ENCODE measurements at regions not wholly inside any gene's neighbourhood (a gene's known extent, or its start where the extent isn't known, plus 50 kb on each side); places are given as distances from the start of the nearest gene placed in this dataset.

- no peak for DNase-seq (ENCODE audit: low read depth in 2 of 2)
Observed at GRCh38 chr10:94043431-94043990, 49.8 kb downstream of the PLCE1 start.

- DNase-seq (ENCODE audit: low read depth in 2 of 2): no peak
Observed at GRCh38 chr10:94046098-94046497, 52.4 kb downstream of the PLCE1 start.

- no peak for DNase-seq (ENCODE audit: low read depth in 2 of 2)
Observed at GRCh38 chr10:94047293-94047692, 53.6 kb downstream of the PLCE1 start.

- DNase-seq (ENCODE audit: low read depth in 2 of 2): no peak
Observed at GRCh38 chr10:94049911-94050310, 56.2 kb downstream of the PLCE1 start.

GRCh38 chr10:94052281-94052680 is 58.5 kb downstream of the PLCE1 start:
- DNase-seq (ENCODE audit: low read depth in 2 of 2): no peak

- DNase-seq (ENCODE audit: low read depth in 2 of 2): no peak
Observed at GRCh38 chr10:94052866-94053791, 59.4 kb downstream of the PLCE1 start.

- no peak for DNase-seq (ENCODE audit: low read depth in 2 of 2)
Observed at GRCh38 chr10:94059178-94059883, 65.6 kb downstream of the PLCE1 start.

- no peak for DNase-seq (ENCODE audit: low read depth in 2 of 2)
Observed at GRCh38 chr10:94061026-94061425, 67.3 kb downstream of the PLCE1 start.

- no peak for DNase-seq (ENCODE audit: low read depth in 2 of 2)
Observed at GRCh38 chr10:94062611-94063010, 68.9 kb downstream of the PLCE1 start.

- DNase-seq (ENCODE audit: low read depth in 2 of 2): no peak
Observed at GRCh38 chr10:94065362-94065761, 71.6 kb downstream of the PLCE1 start.

- DNase-seq (ENCODE audit: low read depth in 2 of 2): no peak
Observed at GRCh38 chr10:94065787-94066186, 72.1 kb downstream of the PLCE1 start.

- no peak for DNase-seq (ENCODE audit: low read depth in 2 of 2)
Observed at GRCh38 chr10:94066411-94066810, 72.7 kb downstream of the PLCE1 start.

GRCh38 chr10:94069884-94070283 is 76.2 kb downstream of the PLCE1 start:
- DNase-seq (ENCODE audit: low read depth in 2 of 2): no peak

GRCh38 chr10:94074462-94074861 is 80.7 kb downstream of the PLCE1 start:
- DNase-seq (ENCODE audit: low read depth in 2 of 2): no peak

GRCh38 chr10:94075506-94075905 is 81.8 kb downstream of the PLCE1 start:
- no peak for DNase-seq (ENCODE audit: low read depth in 2 of 2)

- DNase-seq (ENCODE audit: low read depth in 2 of 2): no peak
Observed at GRCh38 chr10:94076325-94076841, 82.7 kb downstream of the PLCE1 start.

GRCh38 chr10:94077042-94077441 is 83.3 kb downstream of the PLCE1 start:
- DNase-seq (ENCODE audit: low read depth in 2 of 2): no peak

GRCh38 chr10:94080108-94080507 is 86.4 kb downstream of the PLCE1 start:
- no peak for DNase-seq (ENCODE audit: low read depth in 2 of 2)

- DNase-seq (ENCODE audit: low read depth in 2 of 2): no peak
Observed at GRCh38 chr10:94083662-94084265, 90.0 kb downstream of the PLCE1 start.

GRCh38 chr10:94084344-94084743 is 90.6 kb downstream of the PLCE1 start:
- DNase-seq (ENCODE audit: low read depth in 2 of 2): no peak

GRCh38 chr10:94085288-94085687 is 91.6 kb downstream of the PLCE1 start:
- DNase-seq (ENCODE audit: low read depth in 2 of 2): no peak
